ENCODE measurements at regions not wholly inside any gene's neighbourhood (a gene's known extent, or its start where the extent isn't known, plus 50 kb on each side); places are given as distances from the start of the nearest gene placed in this dataset.

DNA sequence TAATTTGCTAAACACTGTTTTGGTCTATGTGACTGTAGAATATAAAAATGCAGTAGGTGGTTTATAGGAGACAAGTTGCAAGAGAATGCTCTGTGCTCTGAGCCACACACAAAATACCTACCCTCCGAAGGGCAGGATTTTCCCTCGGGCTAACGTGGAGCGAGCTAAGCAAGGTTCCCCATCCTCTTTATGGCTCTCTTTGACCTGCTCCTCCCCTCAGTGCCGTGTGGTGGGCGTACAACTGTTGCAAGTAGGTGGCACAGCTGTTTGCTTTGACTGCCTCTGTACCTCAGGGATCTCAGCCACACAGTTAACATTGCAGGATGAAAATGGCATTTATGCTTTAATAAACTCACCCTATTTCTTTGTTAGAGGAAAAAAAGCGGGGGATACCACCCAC lies 339.1 kb downstream of the SATB1 start (continued):
- no peak for TF ChIP-seq SUZ12 (IDR thresholded peaks at IDR 0.05; ENCODE audit: low read length)

Measured in H1 (cell line).